ENCODE measurements at regions not wholly inside any gene's neighbourhood (a gene's known extent, or its start where the extent isn't known, plus 50 kb on each side); places are given as distances from the start of the nearest gene placed in this dataset.

DNA sequence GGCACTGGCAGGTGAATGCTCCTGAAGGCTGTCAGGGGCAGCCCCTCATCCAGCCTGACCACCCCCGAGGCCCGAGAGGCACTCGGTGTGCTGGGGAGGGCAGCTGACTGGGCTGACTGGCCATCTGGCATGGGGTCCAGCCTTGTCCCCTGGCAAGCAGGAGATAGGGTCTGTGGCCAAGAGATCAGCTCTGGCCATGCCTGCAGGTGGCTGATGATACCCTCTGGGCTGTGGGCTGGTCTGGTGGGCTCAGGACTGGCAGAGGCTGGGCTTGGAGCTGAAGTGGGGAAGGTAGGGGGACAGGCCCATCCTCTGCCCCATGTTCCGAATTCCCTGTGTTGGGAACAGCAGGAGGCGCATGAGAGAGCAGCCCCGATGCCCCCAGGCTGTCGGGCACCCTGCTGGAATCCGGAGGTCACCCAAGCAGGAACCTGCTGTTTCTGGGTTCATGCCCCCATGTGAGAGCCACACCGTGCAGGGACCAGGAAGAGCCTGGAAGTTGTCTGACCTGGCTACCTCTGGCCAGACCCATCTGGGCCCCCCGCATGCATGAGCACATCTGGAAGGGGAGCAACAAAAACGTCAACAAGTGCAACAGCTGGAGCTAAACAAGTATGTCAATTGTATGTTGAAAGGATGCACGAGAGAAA is 527.0 kb downstream of the TBC1D22A start:
- H3K9me3 ChIP-seq (ENCODE audit: low read depth, low read length): no peaks in the 10 kb centered on the region
- no peak overlapping the region for H3K4me3 ChIP-seq (ENCODE audit: low read length)
- no peaks in the 10 kb centered on the region for H3K27me3 ChIP-seq (ENCODE audit: insufficient read depth, low read length)
- no peaks in the 10 kb centered on the region for H3K4me1 ChIP-seq (ENCODE audit: insufficient read depth, low read length)

- no peak overlapping the region for H3K4me3 ChIP-seq (ENCODE audit: low read length)
- no peaks in the 10 kb centered on the region for H3K9me3 ChIP-seq (ENCODE audit: low read depth, low read length)
- H3K4me1 ChIP-seq (ENCODE audit: insufficient read depth, low read length): no peaks in the 10 kb centered on the region
- H3K27me3 ChIP-seq (ENCODE audit: insufficient read depth, low read length): no peaks in the 10 kb centered on the region
Observed at GRCh38 chr22:47288680-47289079, 526.2 kb downstream of the TBC1D22A start.

DNA sequence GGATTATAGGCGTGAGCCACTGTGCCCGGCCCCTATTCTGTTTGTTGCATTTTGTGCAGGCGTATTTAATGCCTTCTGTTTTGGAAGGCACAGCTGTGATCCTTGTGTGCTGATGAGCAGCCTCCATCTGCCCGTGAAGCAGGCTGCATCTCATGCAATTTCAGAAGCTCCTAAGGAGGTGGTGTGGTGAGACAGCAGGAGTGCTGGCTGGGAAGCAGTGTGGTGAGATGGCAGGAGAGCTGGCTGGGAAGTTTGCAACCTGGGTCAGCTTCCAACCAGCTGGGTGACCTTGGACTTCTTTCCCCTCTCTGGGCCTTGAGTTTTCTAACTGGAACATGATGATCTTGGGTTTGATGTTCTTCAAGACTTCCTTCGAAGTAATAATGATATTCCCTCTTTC is 525.1 kb downstream of the TBC1D22A start:
- Histone ChIP-seq H3K4me1 (ENCODE audit: insufficient read depth, low read length) (no peaks in the 10 kb centered on the region), H3K27me3 (ENCODE audit: insufficient read depth, low read length) (no peaks in the 10 kb centered on the region), H3K9me3 (ENCODE audit: low read depth, low read length) (no peaks in the 10 kb centered on the region), H3K4me3 (ENCODE audit: low read length) (no peak overlapping the region)

DNA sequence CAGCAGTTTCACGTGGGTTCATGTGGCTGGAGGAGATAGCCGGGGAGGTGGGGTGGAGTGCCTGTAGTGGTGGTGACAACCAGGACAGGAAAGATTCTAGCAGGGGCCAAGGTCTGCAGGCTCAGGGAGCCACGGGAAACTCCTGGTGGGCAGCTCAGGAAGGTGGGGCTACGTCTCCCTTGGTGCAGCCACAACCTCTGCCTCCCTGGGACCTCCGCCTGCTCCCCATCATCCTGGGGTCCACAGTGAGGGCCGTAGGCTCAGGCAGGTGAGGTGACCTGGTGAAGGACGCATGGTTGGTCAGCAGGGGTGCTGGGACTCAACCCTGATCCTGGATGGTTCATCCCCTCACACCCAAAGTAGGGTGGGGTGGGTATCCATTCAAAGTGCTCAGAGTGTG is 524.1 kb downstream of the TBC1D22A start:
- H3K4me3 ChIP-seq (ENCODE audit: low read length): no peak overlapping the region
- no peaks in the 10 kb centered on the region for H3K4me1 ChIP-seq (ENCODE audit: insufficient read depth, low read length)
- H3K27me3 ChIP-seq (ENCODE audit: insufficient read depth, low read length): no peaks in the 10 kb centered on the region
- no peaks in the 10 kb centered on the region for H3K9me3 ChIP-seq (ENCODE audit: low read depth, low read length)

GRCh38 chr22:47285981-47286380 is 523.5 kb downstream of the TBC1D22A start:
- Histone ChIP-seq H3K9me3 (ENCODE audit: low read depth, low read length) (no peaks in the 10 kb centered on the region), H3K4me1 (ENCODE audit: insufficient read depth, low read length) (no peaks in the 10 kb centered on the region), H3K4me3 (ENCODE audit: low read length) (no peak overlapping the region), H3K27me3 (ENCODE audit: insufficient read depth, low read length) (no peaks in the 10 kb centered on the region)

- Histone ChIP-seq H3K4me1 (ENCODE audit: insufficient read depth, low read length) (no peaks in the 10 kb centered on the region), H3K4me3 (ENCODE audit: low read length) (no peak overlapping the region), H3K9me3 (ENCODE audit: low read depth, low read length) (no peaks in the 10 kb centered on the region), H3K27me3 (ENCODE audit: insufficient read depth, low read length) (no peaks in the 10 kb centered on the region)
Observed at GRCh38 chr22:47284822-47285221, 522.4 kb downstream of the TBC1D22A start.

DNA sequence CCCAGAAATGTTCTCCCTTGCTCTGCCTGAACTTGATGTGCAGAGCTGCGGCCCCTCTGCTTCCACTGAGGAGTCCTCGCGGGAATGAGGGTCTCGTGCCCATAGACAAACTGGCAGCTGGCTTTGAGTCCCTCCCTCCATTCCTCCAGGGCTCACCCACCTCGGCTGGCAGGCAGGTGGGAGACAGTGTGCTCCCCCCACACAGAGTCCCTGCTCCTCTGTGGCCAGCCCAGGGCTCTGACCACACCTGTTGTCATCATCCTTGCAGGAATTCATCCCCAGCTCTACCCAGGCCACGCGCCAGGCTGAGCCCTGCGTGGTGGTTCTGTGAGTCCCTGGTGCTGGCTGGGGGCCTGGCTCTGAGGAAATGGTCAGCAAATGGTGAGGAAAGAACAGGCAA is 521.9 kb downstream of the TBC1D22A start:
- H3K9me3 ChIP-seq (ENCODE audit: low read depth, low read length): no peaks in the 10 kb centered on the region
- H3K4me1 ChIP-seq (ENCODE audit: insufficient read depth, low read length): no peaks in the 10 kb centered on the region
- no peaks in the 10 kb centered on the region for H3K27me3 ChIP-seq (ENCODE audit: insufficient read depth, low read length)
- H3K4me3 ChIP-seq (ENCODE audit: low read length): no peak overlapping the region

DNA sequence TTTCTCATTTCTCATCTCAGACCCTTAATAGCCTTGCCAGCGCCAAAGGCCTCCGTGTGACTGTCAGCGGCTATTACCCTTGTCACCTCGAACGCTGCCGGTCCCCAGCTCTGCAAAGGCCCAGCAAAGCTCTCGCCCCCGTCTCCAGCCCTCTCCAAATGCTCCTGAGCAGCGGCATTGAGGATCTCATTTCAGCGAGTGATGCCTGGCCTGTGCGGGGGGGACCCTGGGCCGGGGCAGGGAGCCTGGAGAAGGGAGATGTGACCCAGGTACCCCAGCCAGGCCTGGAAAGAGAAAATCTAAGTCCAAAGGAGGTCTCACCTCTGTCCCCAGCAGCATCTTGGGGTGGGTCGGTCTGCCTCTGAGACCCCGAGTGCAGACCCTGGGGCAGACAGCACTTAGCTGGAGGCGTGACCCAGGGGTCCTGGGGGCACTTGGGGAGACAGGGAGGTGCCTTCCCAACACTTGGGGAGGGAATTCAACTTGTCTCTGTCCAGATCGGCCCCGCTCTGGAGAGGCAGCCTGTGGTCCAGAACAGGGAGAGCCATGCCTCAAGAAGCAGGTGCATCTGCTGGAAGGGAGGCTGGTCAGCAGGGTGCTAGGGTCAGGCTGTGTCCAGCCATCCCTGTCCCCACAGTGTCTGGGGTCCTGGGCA is 521.3 kb downstream of the TBC1D22A start:
- Histone ChIP-seq H3K27me3 (ENCODE audit: insufficient read depth, low read length) (no peaks in the 10 kb centered on the region), H3K9me3 (ENCODE audit: low read depth, low read length) (no peaks in the 10 kb centered on the region), H3K4me1 (ENCODE audit: insufficient read depth, low read length) (no peaks in the 10 kb centered on the region), H3K4me3 (ENCODE audit: low read length) (no peak overlapping the region)

GRCh38 chr22:47282851-47283250 is 520.4 kb downstream of the TBC1D22A start:
- no peak overlapping the region for H3K4me3 ChIP-seq (ENCODE audit: low read length)
- H3K27me3 ChIP-seq (ENCODE audit: insufficient read depth, low read length): no peaks in the 10 kb centered on the region
- H3K4me1 ChIP-seq (ENCODE audit: insufficient read depth, low read length): no peaks in the 10 kb centered on the region
- H3K9me3 ChIP-seq (ENCODE audit: low read depth, low read length): no peaks in the 10 kb centered on the region

DNA sequence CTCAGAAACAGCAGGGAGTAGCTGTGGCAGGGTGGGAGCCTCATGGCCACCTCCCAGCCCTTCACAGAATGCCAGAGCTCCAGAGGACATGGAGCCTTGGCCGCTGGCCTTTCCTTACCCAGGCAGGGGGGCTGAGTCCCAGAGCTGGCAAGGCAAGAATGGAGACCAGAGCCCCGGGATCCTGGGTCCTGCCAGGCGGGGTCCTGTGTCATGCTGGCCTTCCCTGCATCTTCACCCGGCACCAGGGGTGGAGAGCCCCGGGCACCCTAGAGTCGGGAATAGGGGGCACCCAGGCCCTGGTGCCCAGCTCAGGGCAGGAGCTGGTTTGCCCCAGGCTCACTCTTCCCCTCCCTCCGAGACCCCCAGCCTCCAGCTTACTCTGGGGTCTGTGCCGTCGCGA is 519.9 kb downstream of the TBC1D22A start:
- Histone ChIP-seq H3K27me3 (ENCODE audit: insufficient read depth, low read length) (no peaks in the 10 kb centered on the region), H3K9me3 (ENCODE audit: low read depth, low read length) (no peaks in the 10 kb centered on the region), H3K4me3 (ENCODE audit: low read length) (no peak overlapping the region), H3K4me1 (ENCODE audit: insufficient read depth, low read length) (no peaks in the 10 kb centered on the region)

DNA sequence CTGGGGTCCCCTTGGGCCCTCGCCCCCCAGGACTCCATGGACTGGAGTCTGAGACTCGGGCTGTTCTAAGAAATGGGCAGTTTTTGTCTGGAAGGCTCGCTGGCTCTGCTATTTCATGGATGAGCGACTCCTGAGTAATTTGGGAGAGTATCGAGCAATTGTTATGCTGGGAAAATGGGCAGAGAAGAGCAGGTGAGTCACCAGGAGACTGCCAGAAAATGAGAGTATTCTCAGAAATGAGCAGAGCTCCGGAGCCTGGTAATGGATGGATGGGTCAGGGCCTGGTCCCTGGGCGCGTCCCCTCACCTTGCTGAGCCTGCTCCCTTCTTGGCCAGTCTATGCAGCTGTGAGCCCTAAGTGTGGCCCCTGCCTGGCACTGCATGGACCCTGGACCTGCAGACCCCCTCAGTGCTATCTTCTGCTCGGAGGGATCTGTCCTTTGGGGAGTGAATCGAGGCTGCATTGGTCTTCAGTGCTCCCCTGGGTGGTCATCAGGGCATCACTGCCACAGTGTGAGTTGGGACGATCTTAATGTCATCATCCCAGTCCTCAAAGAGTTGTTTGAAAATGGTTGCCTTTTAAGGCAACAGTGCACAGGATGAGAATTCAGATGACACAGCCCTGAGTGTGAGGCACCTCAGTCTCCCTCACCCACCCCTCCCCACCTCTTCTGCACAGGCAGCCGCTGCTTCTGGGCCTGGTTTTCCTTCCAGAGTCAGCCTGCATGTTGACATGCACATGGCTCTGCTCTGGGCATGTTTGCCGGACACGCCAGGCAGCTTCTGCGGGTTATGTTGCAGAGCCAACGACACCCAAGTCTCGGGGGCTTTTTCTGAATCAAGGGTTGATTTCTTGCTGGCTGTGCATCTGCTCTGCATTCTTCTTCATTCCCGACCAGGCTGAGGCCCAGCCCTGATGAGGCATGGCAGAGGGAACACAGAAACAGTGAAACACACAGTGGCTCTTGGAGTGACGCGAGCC is 519.0 kb downstream of the TBC1D22A start:
- Histone ChIP-seq H3K9me3 (ENCODE audit: low read depth, low read length) (no peaks in the 10 kb centered on the region), H3K27me3 (ENCODE audit: insufficient read depth, low read length) (no peaks in the 10 kb centered on the region), H3K4me3 (ENCODE audit: low read length) (no peak overlapping the region), H3K4me1 (ENCODE audit: insufficient read depth, low read length) (no peaks in the 10 kb centered on the region)

GRCh38 chr22:47280301-47280700 is 517.9 kb downstream of the TBC1D22A start:
- no peak overlapping the region for H3K4me3 ChIP-seq (ENCODE audit: low read length)
- no peaks in the 10 kb centered on the region for H3K27me3 ChIP-seq (ENCODE audit: insufficient read depth, low read length)
- H3K4me1 ChIP-seq (ENCODE audit: insufficient read depth, low read length): no peaks in the 10 kb centered on the region
- no peaks in the 10 kb centered on the region for H3K9me3 ChIP-seq (ENCODE audit: low read depth, low read length)

DNA sequence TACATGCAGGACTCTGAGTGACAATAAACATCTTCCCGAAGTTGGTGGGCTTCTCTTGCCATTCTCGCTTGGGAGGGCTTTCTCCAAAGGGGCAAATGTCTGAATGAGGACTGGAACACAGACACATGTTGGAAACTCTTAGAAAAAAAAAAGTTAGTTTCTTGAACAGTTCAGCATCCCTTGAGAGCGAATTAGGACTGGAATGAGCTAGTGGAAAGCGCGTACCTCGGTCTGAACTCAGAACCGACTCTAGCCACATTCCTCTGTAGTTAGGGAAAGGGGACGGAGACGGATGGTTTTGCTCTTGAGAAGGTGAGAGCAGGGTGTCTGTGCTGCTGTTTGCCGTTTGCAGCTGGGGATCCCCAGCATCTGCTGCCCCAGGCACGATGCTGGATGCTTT is 517.3 kb downstream of the TBC1D22A start:
- H3K27me3 ChIP-seq (ENCODE audit: insufficient read depth, low read length): no peaks in the 10 kb centered on the region
- no peaks in the 10 kb centered on the region for H3K9me3 ChIP-seq (ENCODE audit: low read depth, low read length)
- H3K4me1 ChIP-seq (ENCODE audit: insufficient read depth, low read length): no peaks in the 10 kb centered on the region
- H3K4me3 ChIP-seq (ENCODE audit: low read length): no peak overlapping the region

DNA sequence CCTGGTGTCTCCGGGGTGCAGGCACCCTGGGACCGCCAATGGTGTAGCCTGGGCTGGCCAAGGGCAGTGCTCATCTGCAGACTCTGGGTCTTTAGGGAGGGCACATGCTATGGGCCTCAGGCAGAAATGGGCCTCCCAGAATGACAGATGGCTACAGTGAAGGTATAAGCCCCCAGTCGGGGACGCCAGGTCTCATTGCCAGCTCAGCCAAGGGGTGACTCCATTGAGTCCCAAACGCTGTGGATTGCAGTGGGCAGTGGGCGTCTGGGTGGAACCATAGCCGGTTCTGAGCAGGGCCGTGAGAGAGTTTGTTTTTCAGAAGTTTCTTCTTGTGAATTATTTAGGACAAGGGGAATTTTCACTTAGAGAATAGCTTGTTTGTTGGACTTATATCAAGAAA is 516.9 kb downstream of the TBC1D22A start:
- H3K4me3 ChIP-seq (ENCODE audit: low read length): no peak overlapping the region
- H3K9me3 ChIP-seq (ENCODE audit: low read depth, low read length): no peaks in the 10 kb centered on the region
- no peaks in the 10 kb centered on the region for H3K27me3 ChIP-seq (ENCODE audit: insufficient read depth, low read length)
- H3K4me1 ChIP-seq (ENCODE audit: insufficient read depth, low read length): no peaks in the 10 kb centered on the region

GRCh38 chr22:47278655-47279054 is 516.2 kb downstream of the TBC1D22A start:
- no peaks in the 10 kb centered on the region for H3K9me3 ChIP-seq (ENCODE audit: low read depth, low read length)
- no peak overlapping the region for H3K4me3 ChIP-seq (ENCODE audit: low read length)
- no peaks in the 10 kb centered on the region for H3K4me1 ChIP-seq (ENCODE audit: insufficient read depth, low read length)
- H3K27me3 ChIP-seq (ENCODE audit: insufficient read depth, low read length): no peaks in the 10 kb centered on the region

Measured in mononuclear cell (primary cell).